Gastrocnemius medialis (tissue), 4 donors: ENCODE measurements at regions not wholly inside any gene's neighbourhood (a gene's known extent, or its start where the extent isn't known, plus 50 kb on each side); places are given as distances from the start of the nearest gene placed in this dataset.

Source experiments
- ATAC-seq, 2 donors: fragments of 150-250 bp; one replicate each; pipeline ENCODE4 v1.9.1; 2016
- DNase-seq, 2 donors: peaks; one replicate each; pipeline ENCODE4 v3.0.0-alpha.2; 2019
- H3K27ac ChIP-seq, 4 donors: fragments of 200-600 bp; sonication (generic); 1 replicate in 1 of 4; 2 replicates in 3 of 4; pipeline ENCODE4 v1.5.1; 2016 to 2018; ENCODE audit warnings: mild to moderate bottlenecking in 2 of 4, moderate library complexity in 1 of 4
- H3K27me3 ChIP-seq, 3 donors: fragments of 200-600 bp; sonication (generic) in 2 of 3; 1 replicate in 1 of 3; 2 replicates in 2 of 3; pipeline versions ENCODE4 v1.5.1 to v1.6.0; 2016 to 2019; ENCODE audit warnings: mild to moderate bottlenecking in 1 of 3, moderate library complexity in 1 of 3
- H3K36me3 ChIP-seq, 2 donors: fragments of 200-600 bp; sonication (generic) in 1 of 2; one replicate each; pipeline ENCODE4 v1.5.1; 2017 to 2018
- H3K4me1 ChIP-seq, 2 donors: fragments of 200-600 bp; sonication (generic) in 1 of 2; one replicate each; pipeline ENCODE4 v1.5.1; 2016 to 2017; ENCODE audit warnings: mild to moderate bottlenecking in 2 of 2
- H3K4me3 ChIP-seq, 4 donors: fragments of 200-600 bp; sonication (generic) in 3 of 4; 1 replicate in 1 of 4; 2 replicates in 3 of 4; pipeline ENCODE4 v1.5.1; 2016 to 2019; ENCODE audit warnings: mild to moderate bottlenecking in 2 of 4
- H3K9me3 ChIP-seq, 3 donors: fragments of 200-600 bp; sonication (generic) in 2 of 3; 1 replicate in 1 of 3; 2 replicates in 2 of 3; pipeline ENCODE4 v1.5.1; 2016 to 2019
- CTCF ChIP-seq, 5 experiments: fragments of 450-650 bp in 3 of 5; fragments of 200-600 bp in 2 of 5; sonication (generic) in 2 of 5; IDR thresholded peaks in 4 of 5; conservative IDR thresholded peaks in 1 of 5; 1 replicate in 4 of 5; 2 replicates in 1 of 5; pipeline ENCODE4 v1.5.1; 2016 to 2019; ENCODE audit warnings: antibody characterized with exemption in 5 of 5, mild to moderate bottlenecking in 3 of 5, moderate library complexity in 3 of 5
- POLR2A ChIP-seq, 2 donors: fragments of 450-650 bp; IDR thresholded peaks; one replicate each; pipeline ENCODE4 v1.6.1; 2017; ENCODE audit warnings: antibody characterized with exemption in 2 of 2, mild to moderate bottlenecking in 2 of 2, moderate library complexity in 2 of 2
- in situ Hi-C, 4 donors: fragments of 200-750 bp; cut with MboI; loops; one replicate each; pipeline versions ENCODE4 v1.15.0 to v1.8.0; 2017; ENCODE audit warnings: low sequenced_read_pairs in 4 of 4
- intact Hi-C: fragments of 100-400 bp; cut with DNase I; formaldehyde crosslinking; loops from one replicate; pipeline ENCODE4 v1.15.1; 2023; ENCODE audit warnings: low total_unique reads

GRCh38 chr10:123404357-123404756 is 250.2 kb downstream of the BUB3 start:
- Histone ChIP-seq H3K9me3 (no peaks in the 10 kb centered on the region), H3K27me3 (no peaks in the 10 kb centered on the region), H3K4me3 (no peak overlapping the region), H3K4me1 (no peaks in the 10 kb centered on the region), H3K27ac (no peak overlapping the region), H3K36me3 (no peaks in the 10 kb centered on the region)
- DNase-seq (no peak), ATAC-seq (no peak)
- intact Hi-C loops = no loop called here
- in situ Hi-C loops = no loop called here
- no peak for TF ChIP-seq CTCF (IDR thresholded peaks at IDR 0.05 in 4 of 5, conservative IDR thresholded peaks at IDR 0.05 in 1 of 5)
- no peak for TF ChIP-seq POLR2A (IDR thresholded peaks at IDR 0.05)

- intact Hi-C loops (no loop called here), in situ Hi-C loops (no loop called here)
- ATAC-seq (no peak), DNase-seq (no peak)
- Histone ChIP-seq H3K36me3 (no peaks in the 10 kb centered on the region), H3K27me3 (no peaks in the 10 kb centered on the region), H3K4me3 (no peak overlapping the region), H3K9me3 (no peaks in the 10 kb centered on the region), H3K4me1 (no peaks in the 10 kb centered on the region), H3K27ac (no peak overlapping the region)
- TF ChIP-seq POLR2A (IDR thresholded peaks at IDR 0.05) (no peak), CTCF (IDR thresholded peaks at IDR 0.05 in 4 of 5, conservative IDR thresholded peaks at IDR 0.05 in 1 of 5) (no peak)
Observed at GRCh38 chr10:123408660-123409059, 254.5 kb downstream of the BUB3 start.

- Histone ChIP-seq H3K27ac (no peak overlapping the region), H3K36me3 (no peaks in the 10 kb centered on the region), H3K9me3 (no peaks in the 10 kb centered on the region), H3K27me3 (no peaks in the 10 kb centered on the region), H3K4me3 (no peak overlapping the region), H3K4me1 (no peaks in the 10 kb centered on the region)
- TF ChIP-seq CTCF (IDR thresholded peaks at IDR 0.05 in 4 of 5, conservative IDR thresholded peaks at IDR 0.05 in 1 of 5) = no peak
- no peak for TF ChIP-seq POLR2A (IDR thresholded peaks at IDR 0.05)
- ATAC-seq (no peak), DNase-seq (no peak)
- in situ Hi-C loops = no loop called here
- intact Hi-C loops = no loop called here
Observed at GRCh38 chr10:123409426-123409825, 255.2 kb downstream of the BUB3 start.

- no peak for DNase-seq
- Histone ChIP-seq H3K9me3 (no peaks in the 10 kb centered on the region), H3K4me1 (no peaks in the 10 kb centered on the region), H3K27me3 (no peaks in the 10 kb centered on the region), H3K36me3 (no peaks in the 10 kb centered on the region), H3K27ac (no peak overlapping the region), H3K4me3 (no peak overlapping the region)
- no peak for ATAC-seq
- in situ Hi-C loops = no loop called here
- intact Hi-C loops = no loop called here
- TF ChIP-seq CTCF (IDR thresholded peaks at IDR 0.05 in 4 of 5, conservative IDR thresholded peaks at IDR 0.05 in 1 of 5) (no peak), POLR2A (IDR thresholded peaks at IDR 0.05) (no peak)
Observed at GRCh38 chr10:123409884-123410283, 255.7 kb downstream of the BUB3 start.

GRCh38 chr10:123413353-123413752 is 252.8 kb upstream of the GPR26 start:
- H3K9me3 ChIP-seq = no peaks in the 10 kb centered on the region
- in situ Hi-C loops = no loop called here
- intact Hi-C loops = no loop called here
- DNase-seq (no peak), ATAC-seq (no peak)
- no peak overlapping the region for H3K4me3 ChIP-seq
- TF ChIP-seq POLR2A (IDR thresholded peaks at IDR 0.05) = no peak
- TF ChIP-seq CTCF (IDR thresholded peaks at IDR 0.05 in 4 of 5, conservative IDR thresholded peaks at IDR 0.05 in 1 of 5) = no peak
- no peak overlapping the region for H3K27ac ChIP-seq
- no peaks in the 10 kb centered on the region for H3K27me3 ChIP-seq
- H3K4me1 ChIP-seq = no peaks in the 10 kb centered on the region
- no peaks in the 10 kb centered on the region for H3K36me3 ChIP-seq
